ENCODE measurements at regions not wholly inside any gene's neighbourhood (a gene's known extent, or its start where the extent isn't known, plus 50 kb on each side); places are given as distances from the start of the nearest gene placed in this dataset.

DNA sequence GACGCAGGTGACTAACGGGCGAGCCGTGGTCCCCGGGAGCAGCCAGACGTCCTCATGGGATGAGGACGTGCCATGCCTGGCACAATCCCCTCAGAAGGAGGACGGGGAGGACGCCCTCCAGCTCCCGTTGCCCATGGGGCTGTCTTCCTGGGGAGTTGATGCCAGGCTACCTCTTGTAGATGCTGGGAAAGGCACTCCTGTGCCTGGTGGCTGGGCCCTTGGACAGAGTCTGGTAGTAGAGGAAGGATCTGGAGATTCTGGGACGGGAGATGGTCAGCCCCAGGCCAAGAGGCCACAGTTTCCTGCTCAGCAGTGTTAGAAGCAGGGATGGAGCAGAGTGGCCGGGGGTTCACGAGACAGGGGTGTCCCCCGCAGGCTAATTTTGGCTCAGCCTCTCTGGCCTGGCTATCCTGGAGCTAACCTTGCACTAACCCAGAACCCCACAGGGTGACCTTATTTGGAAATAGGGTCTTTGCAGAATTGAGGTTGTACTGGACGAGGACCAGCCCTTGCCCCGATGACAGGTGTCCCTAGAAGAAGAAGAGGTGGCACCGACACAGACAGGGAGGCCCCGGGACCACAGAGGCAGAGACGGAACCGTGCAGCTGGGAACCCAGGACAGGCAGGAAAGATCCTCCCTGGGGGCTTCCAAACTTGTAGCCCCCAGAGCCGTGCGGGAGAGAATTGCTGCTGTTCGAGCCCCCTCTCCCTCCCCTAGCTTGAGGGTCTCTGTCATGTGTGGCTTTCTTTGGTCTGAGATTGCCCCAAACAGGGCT lies 50.1 kb upstream of the ADRA2C start:
- Histone ChIP-seq H3K36me3 (no peaks in the 10 kb centered on the region), H3K27me3 (no peaks in the 10 kb centered on the region), H3K4me3 (ENCODE audit: low read depth, low read length) (no peak overlapping the region), H3K9me3 (peaks cover 4% of the 10 kb centered on the region; the same call in 1 of the 2 replicates), H3K4me1 (no peaks in the 10 kb centered on the region)
- no peak for DNase-seq
- TF ChIP-seq, protein P1, sequence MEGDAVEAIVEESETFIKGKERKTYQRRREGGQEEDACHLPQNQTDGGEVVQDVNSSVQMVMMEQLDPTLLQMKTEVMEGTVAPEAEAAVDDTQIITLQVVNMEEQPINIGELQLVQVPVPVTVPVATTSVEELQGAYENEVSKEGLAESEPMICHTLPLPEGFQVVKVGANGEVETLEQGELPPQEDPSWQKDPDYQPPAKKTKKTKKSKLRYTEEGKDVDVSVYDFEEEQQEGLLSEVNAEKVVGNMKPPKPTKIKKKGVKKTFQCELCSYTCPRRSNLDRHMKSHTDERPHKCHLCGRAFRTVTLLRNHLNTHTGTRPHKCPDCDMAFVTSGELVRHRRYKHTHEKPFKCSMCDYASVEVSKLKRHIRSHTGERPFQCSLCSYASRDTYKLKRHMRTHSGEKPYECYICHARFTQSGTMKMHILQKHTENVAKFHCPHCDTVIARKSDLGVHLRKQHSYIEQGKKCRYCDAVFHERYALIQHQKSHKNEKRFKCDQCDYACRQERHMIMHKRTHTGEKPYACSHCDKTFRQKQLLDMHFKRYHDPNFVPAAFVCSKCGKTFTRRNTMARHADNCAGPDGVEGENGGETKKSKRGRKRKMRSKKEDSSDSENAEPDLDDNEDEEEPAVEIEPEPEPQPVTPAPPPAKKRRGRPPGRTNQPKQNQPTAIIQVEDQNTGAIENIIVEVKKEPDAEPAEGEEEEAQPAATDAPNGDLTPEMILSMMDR (IDR thresholded peaks at IDR 0.05; ENCODE audit: low read depth, low read length), result no peak

DNA sequence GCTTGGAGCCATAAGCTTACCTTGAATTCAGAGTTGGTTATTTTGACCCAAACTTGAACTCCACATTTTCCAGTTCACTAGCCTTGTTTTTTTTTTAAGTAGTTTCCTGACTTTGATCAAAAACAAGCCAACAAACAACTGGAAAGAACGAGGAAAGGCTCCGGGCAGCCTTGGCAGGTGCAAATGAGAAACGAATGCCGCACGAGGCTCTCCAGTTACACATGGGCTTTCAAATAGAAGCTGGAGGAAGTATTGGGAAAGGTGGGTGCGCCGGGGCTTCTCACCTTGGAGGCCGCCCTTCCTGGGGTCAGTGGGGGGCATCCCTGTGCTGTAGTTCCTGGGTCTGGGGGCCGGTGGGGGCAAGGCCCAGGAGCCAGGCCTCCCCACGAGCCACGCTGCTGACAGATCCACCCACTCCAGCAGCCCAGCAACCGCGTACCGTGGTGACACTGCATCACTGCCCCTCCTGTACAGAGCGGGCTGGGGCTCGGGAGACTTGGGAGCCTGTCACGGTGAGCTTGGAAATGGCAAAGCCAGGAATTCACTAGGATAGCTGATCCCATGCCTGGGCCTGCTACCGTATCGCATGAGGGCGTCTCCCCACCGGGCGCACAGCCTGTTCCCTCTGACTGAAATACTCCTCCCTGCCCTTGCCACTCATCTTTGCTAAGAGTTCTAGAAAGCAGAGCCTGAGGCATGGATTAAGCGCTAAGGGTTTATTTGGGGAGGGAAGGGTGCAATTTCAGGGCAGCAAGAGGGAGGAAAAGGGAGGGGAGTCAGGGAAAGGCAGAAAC lies 50.9 kb upstream of the ADRA2C start:
- H3K4me3 ChIP-seq (ENCODE audit: low read depth, low read length), result no peak overlapping the region
- H3K36me3 ChIP-seq, result no peaks in the 10 kb centered on the region
- no peaks in the 10 kb centered on the region for H3K27me3 ChIP-seq
- peaks cover 4% of the 10 kb centered on the region; the same call in 1 of the 2 replicates for H3K9me3 ChIP-seq
- no peaks in the 10 kb centered on the region for H3K4me1 ChIP-seq
- DNase-seq, result no peak
- TF ChIP-seq, protein P1 (IDR thresholded peaks at IDR 0.05; ENCODE audit: low read depth, low read length), result no peak

DNA sequence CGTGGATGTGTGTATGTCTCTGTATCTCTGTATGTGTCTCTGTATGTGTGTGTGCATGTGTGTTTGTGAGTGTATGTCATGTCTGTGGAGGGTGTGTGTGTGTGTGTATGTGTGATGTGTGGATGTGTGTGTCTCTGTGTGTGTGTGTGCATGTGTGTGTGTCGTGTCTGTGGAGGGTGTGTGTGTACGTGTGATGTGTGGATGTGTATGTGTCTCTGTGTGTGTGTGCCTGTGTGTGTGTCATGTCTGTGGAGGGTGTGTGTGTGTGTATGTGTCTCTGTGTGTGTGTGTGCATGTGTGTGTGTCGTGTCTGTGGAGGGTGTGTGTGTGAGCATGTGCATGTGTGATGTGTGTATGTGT lies 51.6 kb upstream of the ADRA2C start:
- H3K9me3 ChIP-seq, result peaks cover 4% of the 10 kb centered on the region; the same call in 1 of the 2 replicates
- H3K4me1 ChIP-seq, result no peaks in the 10 kb centered on the region
- no peak for DNase-seq
- H3K27me3 ChIP-seq, result no peaks in the 10 kb centered on the region
- TF ChIP-seq, protein P1 (IDR thresholded peaks at IDR 0.05; ENCODE audit: low read depth, low read length), result no peak
- H3K36me3 ChIP-seq, result no peaks in the 10 kb centered on the region
- no peak overlapping the region for H3K4me3 ChIP-seq (ENCODE audit: low read depth, low read length)

DNA sequence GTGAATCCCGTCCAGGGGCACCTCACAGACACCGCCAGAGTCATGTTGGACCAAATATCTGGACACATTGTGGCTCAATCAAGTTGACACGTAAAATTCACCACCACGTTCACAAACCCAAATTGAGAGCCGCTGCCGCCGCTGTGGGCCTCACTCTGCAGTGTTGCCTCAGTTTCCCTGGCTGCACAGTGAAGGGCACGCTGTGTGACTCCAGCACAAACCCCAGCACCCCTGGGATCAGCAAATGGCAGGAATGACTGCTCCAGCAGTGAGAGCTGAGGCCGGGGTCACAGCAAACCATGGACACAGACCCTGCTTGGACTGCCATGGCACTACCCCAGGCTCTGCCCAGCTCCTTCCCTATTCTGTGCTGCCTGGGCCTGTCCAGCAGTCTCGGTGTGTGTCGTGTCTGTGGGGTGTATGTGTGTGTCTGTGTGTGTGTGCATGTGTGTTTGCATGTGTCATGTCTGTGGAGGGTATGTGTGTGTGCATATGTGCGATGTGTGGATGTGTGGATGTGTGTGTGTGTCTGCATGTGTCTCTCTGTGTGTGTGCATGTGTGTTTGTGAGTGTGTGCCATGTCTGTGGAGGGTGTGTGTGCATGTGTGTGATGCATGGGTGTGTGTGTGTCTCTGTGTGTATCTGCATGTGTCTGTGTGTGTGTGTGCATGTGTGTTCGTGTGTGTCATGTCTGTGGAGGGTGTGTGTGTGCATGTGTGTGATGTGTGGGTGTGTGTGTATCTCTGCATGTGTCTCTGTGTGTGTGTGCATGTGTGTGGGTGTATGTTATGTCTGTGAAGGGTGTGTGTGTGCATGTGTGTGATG lies 52.2 kb upstream of the ADRA2C start:
- DNase-seq, result no peak
- Histone ChIP-seq H3K9me3 (peaks cover 4% of the 10 kb centered on the region; the same call in 1 of the 2 replicates), H3K4me1 (no peaks in the 10 kb centered on the region), H3K4me3 (ENCODE audit: low read depth, low read length) (no peak overlapping the region), H3K36me3 (no peaks in the 10 kb centered on the region), H3K27me3 (no peaks in the 10 kb centered on the region)
- TF ChIP-seq, protein P1 (IDR thresholded peaks at IDR 0.05; ENCODE audit: low read depth, low read length), result no peak

DNA sequence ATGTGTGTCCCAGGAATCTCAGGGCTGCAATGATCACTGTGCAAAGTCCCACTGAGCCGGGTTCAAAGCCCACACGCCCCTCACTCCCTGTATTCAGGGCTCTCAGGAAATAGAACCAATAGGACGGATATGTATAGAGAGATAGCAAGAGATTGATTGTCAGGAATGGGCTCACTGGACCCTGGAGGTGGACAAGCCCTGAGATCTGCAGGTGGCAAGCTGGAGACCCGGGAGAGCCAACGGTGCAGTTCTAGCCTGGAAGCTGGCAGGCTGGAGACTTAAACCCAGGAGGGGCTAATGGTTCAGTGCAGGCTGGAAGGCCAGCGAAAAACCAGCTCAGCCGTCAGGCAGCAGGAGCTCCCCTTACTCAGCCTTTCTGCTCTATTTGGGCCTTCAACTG lies 52.8 kb upstream of the ADRA2C start:
- no peaks in the 10 kb centered on the region for H3K27me3 ChIP-seq
- no peaks in the 10 kb centered on the region for H3K36me3 ChIP-seq
- no peak for DNase-seq
- no peak overlapping the region for H3K4me3 ChIP-seq (ENCODE audit: low read depth, low read length)
- H3K4me1 ChIP-seq, result peaks cover 5% of the 10 kb centered on the region
- H3K9me3 ChIP-seq, result no peaks in the 10 kb centered on the region
- TF ChIP-seq, protein P1 (IDR thresholded peaks at IDR 0.05; ENCODE audit: low read depth, low read length), result no peak
